BJ (cell line): ENCODE measurements at regions not wholly inside any gene's neighbourhood (a gene's known extent, or its start where the extent isn't known, plus 50 kb on each side); places are given as distances from the start of the nearest gene placed in this dataset. TPM values are rescaled to one million over a fixed set of nuclear protein-coding genes. Genes with fewer than 3 reads are reported as not detected.

Experiments used
- CTCF ChIA-PET: fragments of 350-600 bp; formaldehyde crosslinking; extraction: SDS; loops from one replicate; lab custom pipeline; 2021; ENCODE audit warnings: antibody characterized with exemption, inconsistent platforms; lab: Yijun Ruan, JAX
- POLR2A ChIA-PET: fragments of 300-600 bp; sonication (Branson Sonifier 250); formaldehyde crosslinking; extraction: SDS; loops from one replicate; lab custom pipeline; 2021; ENCODE audit warnings: antibody characterized with exemption; lab: Charles Lee
- DNase-seq: peaks from one replicate; pipeline ENCODE4 v3.0.0-alpha.2; 2011; ENCODE audit warnings: low read depth
- H3K27me3 ChIP-seq: 2 replicates; pipeline ENCODE4 v1.6.0; 2011; ENCODE audit warnings: low read length; ENCODE audit not compliant: control insufficient read depth, insufficient read depth
- H3K36me3 ChIP-seq: 2 replicates; pipeline ENCODE4 v1.5.1; 2011; ENCODE audit warnings: low read length; ENCODE audit not compliant: control insufficient read depth, insufficient read depth
- H3K4me3 ChIP-seq: 2 replicates; pipeline ENCODE4 v1.5.1; 2011; ENCODE audit warnings: low read depth, mild to moderate bottlenecking, control low read depth, low read length
- small RNA-seq: library from RNA; depleted of rRNA; stranded (forward); fragments of <200 nt; gene quantifications from one replicate; pipeline ENCODE3, GENCODE V24; 2012; ENCODE audit warnings: low replicate concordance, low read depth; ENCODE audit not compliant: insufficient read length
- TF ChIP-seq, protein P1 (sequence below): IDR thresholded peaks from 2 replicates; pipeline ENCODE4 v1.5.1; 2011; ENCODE audit warnings: low read depth, mild to moderate bottlenecking, control low read depth, inconsistent platforms, low read length, moderate library complexity; ENCODE audit not compliant: insufficient read depth

DNA sequence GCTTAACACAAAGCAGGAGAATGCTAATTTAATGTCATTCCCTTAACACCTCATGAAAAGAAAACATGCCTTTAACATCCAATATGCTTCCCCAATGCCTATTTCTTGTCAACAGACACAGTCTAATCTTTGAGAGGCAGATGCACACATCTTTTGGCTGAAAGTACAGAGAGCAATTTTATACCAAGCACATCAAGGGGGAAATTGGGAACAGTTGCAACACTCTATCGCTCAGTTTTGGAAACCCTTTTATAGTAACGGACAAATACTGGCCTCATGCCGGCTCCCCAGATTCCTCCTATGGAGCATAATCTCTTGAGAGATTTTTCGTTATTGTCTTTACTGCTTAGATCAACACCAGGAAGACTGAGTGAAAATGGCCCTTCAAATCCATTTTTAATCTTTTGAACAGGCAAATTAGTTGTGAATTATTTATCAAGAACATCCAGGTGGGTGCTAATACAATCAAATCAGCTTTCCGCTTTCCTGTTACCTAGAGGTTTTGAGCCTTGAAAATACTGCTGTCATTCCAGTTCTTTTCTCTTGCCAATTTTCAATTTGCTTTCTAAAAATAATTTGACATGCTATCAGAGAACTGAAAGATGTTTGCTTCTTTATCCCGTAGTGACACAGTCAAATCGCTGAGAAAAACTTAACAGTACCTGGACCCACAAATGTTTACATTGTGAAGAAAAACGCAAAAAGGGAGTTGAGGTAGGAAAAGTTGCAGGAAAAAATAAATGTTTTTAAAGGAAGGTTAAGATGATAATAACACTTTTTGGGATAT, 60.7 kb upstream of the CAND1 start:
- H3K36me3 ChIP-seq = no peaks in the 10 kb centered on the region
- peaks cover 4% of the 10 kb centered on the region; the same call in 1 of the 2 replicates for H3K27me3 ChIP-seq
- no peak overlapping the region for H3K4me3 ChIP-seq
- POLR2A ChIA-PET = no interaction called here
- TF ChIP-seq, protein P1, sequence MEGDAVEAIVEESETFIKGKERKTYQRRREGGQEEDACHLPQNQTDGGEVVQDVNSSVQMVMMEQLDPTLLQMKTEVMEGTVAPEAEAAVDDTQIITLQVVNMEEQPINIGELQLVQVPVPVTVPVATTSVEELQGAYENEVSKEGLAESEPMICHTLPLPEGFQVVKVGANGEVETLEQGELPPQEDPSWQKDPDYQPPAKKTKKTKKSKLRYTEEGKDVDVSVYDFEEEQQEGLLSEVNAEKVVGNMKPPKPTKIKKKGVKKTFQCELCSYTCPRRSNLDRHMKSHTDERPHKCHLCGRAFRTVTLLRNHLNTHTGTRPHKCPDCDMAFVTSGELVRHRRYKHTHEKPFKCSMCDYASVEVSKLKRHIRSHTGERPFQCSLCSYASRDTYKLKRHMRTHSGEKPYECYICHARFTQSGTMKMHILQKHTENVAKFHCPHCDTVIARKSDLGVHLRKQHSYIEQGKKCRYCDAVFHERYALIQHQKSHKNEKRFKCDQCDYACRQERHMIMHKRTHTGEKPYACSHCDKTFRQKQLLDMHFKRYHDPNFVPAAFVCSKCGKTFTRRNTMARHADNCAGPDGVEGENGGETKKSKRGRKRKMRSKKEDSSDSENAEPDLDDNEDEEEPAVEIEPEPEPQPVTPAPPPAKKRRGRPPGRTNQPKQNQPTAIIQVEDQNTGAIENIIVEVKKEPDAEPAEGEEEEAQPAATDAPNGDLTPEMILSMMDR = no peak
- CTCF ChIA-PET = no interaction called here
- DNase-seq = no peak

DNA sequence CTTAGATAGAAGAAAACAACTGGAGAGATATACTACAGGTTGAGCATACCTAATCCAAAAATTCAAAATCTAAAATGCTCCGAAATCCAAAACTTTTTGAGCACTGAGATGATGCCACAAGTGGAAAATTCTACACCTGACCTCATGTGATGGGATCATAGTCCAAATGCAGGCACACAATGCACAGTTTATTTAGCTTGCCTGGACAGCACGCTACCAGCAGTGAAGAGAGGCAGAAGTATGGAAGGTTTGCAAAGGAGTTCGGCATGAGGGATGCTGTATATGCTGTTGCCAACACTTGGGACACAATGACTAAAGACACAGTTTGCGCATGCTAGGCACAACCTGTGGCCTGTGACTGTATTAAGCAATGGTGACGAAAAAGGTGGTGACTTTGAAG, 58.1 kb upstream of the CAND1 start:
- CTCF ChIA-PET = no interaction called here
- H3K36me3 ChIP-seq = no peaks in the 10 kb centered on the region
- POLR2A ChIA-PET = no interaction called here

DNA sequence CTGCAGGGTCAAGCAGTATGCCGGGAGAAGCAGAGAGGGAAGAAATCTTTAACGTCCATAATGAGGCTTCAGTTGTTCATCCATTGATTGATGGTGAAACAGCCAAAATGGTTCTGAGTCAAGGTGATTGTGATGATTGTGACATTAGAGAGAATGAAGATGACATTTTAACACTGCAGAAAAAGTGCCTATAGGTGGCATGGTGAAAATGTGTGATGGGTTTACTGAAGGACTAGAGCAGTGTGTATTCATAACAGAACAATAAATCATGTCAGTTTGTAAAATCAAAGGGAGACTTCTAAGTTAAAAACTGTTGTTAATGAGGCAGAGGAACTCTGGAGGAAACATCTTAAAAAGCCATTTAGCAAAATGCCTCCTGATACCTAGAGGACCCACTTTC, 57.7 kb upstream of the CAND1 start:
- CTCF ChIA-PET = no interaction called here

More for the DNA sequence above, 58.1 kb upstream of the CAND1 start:
- DNase-seq = no peak
- TF ChIP-seq, protein P1 = no peak
- Histone ChIP-seq H3K27me3 (peaks cover 4% of the 10 kb centered on the region; the same call in 1 of the 2 replicates), H3K4me3 (no peak overlapping the region)

DNA sequence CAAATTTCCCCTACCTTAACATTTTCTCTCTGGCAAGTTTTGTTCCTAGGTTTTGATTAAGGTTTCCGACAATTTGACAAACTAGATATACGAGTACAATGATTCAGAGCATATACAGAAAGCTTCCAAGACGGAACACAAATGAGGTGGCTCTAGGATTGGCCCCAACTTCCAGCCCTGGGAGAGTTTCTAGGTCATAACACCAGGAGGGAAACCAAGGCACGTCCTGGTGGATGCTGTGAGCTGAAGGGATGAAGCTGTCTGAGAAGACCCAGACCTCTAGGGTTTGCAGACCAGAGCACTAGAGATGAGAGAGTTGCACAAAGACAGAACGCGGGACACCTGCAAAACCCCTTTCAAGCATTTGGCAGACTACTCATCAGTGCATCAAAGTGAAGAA, 51.5 kb upstream of the CAND1 start:
- H3K36me3 ChIP-seq = no peaks in the 10 kb centered on the region
- DNase-seq = no peak
- no peaks in the 10 kb centered on the region for H3K27me3 ChIP-seq
- POLR2A ChIA-PET = no interaction called here
- CTCF ChIA-PET = no interaction called here
- TF ChIP-seq, protein P1 = no peak
- H3K4me3 ChIP-seq = no peak overlapping the region

More for the DNA sequence above, 57.7 kb upstream of the CAND1 start:
- POLR2A ChIA-PET = no interaction called here
- H3K4me3 ChIP-seq = no peak overlapping the region
- H3K36me3 ChIP-seq = no peaks in the 10 kb centered on the region
- DNase-seq = no peak
- H3K27me3 ChIP-seq = peaks cover 4% of the 10 kb centered on the region; the same call in 1 of the 2 replicates
- TF ChIP-seq, protein P1 = no peak

Small RNA genes in the stretch of these regions (small RNA-seq; reads per million reads assigned to genes)
- gene AC073530.2 = not detected
